Activated CD8-positive, alpha-beta memory T cell treated with anti-CD3 and anti-CD28 coated beads, Interleukin-2, amount 50 U/mL, for 4 hours (primary cell): ENCODE measurements at regions not wholly inside any gene's neighbourhood (a gene's known extent, or its start where the extent isn't known, plus 50 kb on each side); places are given as distances from the start of the nearest gene placed in this dataset.

Experiments used
- DNase-seq: peaks from one replicate; pipeline ENCODE4 v3.0.0-alpha.2; 2020

DNA sequence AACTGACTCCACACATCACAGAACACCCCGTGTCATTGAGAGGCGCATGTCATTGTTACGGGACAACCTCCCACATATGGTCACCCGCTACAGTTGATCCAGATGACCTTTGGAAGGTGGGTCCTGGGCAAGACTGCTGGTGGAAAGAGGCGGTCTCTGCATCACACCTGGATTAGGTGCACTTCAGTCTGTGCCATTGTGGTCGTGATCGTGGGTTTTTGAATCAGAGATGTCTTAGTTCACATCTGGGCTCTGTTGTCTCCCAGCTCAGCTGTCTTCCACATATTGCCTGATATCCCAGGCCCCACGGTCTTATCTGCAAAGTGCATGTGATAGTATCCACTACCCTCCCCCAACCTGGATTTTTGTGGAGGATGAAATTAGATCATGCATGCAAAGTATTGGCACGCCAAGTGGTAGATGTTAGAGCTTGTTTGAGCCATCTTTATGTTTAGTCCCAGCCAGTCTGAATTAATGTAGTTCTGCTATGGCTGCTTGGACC is 208.7 kb upstream of the FOXN3 start:
- no peak for DNase-seq

DNA sequence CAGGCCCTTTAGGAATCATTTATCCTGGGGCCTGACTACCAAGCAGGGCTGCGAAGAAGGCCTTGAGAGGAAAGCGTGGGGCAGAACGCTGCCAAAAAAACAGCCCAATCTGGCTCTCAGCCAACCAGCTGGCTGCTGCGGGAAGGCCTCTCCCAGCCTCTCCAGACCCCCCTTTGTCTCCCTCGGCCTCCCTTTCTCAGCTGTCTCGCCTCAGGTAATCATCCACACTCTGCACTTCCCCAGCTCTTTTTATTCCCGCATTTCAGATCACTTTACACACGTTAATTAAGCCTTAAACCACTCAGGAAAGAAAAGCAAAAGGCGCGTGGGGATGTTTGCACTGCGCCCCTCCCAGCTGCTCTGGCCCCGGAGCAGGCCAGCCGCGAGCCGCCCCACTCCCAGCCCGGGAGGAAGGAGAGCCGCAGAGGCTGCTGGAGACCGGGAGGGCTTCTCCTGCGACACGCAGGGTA is 208.2 kb upstream of the FOXN3 start:
- DNase-seq = no peak

DNA sequence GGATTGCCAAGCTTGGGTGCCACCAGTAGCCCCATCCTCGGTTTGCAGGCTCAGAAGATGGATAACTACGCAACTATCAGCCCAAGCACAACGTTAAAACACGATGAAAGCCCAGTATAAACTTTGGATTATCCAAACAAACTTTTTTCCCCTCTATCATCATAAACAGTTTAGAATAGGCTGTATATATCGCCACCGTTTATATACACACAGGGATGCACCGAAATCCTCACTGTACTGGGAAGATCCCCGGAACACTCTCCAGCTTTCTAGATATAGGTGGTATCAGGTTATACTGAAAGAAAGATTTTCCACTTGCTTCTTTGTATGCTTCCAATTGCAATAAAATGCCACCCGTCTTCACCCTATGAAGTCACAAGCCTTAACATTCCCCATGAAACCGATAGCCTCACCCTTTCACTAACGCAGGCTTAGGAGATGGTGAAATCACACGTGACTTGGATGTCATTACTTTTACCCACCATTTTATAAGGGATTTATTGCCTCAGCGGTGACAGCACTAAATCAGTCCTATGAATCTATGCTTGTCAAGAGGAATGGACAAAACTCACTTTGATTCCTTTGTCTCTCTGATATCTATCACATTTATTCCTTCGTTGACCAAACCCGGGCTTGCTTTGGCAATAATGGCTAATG is 207.6 kb upstream of the FOXN3 start:
- no peak for DNase-seq

DNA sequence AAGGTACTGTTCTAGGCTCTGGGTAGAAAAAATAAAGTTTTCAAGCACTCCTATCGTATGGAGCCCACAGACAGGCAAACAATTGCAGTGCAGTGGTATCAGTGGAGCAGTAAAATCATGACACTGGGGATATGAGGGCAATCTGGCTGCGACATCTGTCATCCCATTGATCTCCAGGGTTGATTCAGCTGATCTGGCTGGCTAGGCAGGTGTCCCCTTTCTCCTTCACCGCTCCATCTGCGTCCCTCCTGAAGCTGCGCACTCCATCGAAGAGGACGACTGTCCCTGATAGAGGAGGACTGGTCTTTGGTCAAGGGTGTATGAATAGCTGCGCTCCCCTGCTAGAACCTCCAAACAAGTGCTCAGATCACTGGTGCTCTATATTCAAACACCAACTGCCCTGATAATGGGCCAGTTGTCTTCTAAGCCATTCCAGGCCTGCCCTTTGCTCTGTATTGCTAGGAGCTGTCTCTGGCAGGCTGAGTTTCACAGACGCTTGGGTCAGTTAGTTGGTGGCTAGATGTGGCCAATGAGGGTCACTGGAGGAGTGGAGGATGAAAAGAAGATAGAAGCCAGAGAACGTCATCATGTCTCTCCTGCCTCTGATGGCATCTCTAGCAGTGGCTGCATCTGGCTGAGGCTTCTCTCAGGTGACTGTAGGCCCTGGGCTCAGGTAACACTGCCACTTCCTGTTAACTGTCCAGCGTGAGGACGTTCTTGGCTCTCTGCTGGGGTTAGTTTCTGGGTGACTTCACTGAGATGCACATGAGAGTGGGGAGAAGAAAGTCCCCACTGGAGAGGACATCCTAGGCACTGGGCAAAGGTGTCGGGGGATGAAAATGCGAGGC is 205.0 kb upstream of the FOXN3 start:
- DNase-seq = no peak

DNA sequence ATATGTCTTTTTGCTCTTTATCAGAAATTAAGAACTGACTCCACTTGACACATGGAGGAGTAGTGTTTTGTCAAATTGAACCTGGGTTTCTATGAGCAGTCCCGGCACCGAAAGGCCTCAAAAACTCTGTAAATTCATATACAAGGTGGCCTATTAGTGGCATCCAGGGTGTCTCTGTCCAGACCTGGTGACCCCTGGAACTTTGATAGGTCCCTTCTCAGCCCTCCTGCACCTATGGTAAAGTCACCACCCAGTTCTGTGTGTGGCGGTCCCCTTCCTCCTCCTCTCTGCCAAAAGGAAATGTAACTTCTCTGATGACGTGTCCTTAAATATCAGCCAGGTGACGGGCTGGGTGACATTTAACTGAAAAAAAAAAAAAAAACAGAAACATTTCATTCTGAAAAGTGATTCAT is 204.0 kb upstream of the FOXN3 start:
- DNase-seq = peak; percentile 46

DNA sequence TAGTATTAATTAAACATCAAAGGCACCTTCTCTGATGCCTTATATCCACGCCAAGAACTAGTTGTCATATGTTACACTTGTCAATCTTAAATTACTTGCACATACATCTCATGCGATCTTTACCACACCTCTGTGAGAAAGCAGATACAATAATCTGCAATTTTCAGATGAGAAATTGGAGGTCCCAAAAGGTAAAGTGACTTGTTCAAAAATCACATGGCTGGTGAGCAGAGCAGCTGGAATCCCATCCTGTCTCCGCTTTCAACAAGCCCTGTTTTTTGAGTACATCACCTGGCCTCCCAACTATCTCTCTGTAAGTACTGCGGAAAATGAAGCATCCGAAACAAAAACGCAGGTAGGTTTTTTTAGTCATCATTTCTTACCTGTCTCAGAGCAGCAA is 203.4 kb upstream of the FOXN3 start:
- DNase-seq = no peak

DNA sequence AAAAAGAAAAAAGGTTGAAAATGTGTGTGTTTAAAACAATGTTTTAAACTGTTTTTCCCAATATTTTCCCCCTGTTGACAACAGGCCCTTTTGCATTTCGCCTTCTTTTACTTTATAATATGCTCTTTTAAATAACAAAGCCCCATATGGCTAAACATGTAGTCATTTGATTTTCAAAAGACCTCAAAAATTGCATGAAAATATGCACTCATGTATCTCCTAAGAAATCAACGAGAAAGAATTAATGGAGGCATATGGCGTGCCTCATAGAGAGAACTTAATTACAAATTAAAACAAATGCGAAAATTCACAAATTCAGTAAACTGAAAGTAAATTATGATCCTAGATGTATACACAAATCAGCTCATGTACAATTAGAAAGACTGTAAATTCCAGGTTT is 202.6 kb upstream of the FOXN3 start:
- no peak for DNase-seq

DNA sequence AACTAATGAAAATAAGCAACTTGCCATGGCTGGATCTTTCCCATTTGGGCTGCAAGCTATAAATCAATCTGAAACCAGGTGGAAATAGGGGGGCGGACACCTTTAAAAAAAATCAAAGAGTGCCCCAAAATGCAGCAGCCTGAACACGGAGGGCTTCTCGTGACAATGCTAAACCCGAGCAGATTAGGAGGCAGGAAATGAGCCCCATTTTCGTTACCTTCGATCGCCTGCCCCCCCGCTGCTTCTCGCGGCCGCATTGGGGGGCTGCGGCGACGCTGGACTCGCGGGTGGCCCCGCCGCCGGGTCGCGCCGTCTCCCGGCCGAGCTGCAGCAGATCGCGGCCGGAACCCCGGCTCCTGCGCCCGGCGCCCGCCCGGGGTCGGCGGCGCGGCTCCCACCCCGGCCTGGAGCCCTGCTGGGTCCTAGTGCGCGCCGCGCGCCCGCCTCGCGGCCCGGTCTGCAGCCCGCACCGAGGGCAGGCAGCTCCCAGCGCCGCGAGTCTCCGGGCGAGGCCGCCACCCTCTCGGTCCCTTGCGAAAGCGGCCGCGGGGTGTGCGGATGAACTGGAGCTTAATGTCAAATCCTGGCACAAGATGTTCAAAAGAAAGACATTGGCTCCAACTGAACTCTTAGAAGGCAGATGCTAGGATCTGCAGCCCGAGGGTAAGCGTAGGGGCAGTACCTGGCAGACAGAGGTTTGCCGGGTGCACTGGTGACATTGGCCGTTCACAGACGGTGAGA is 201.9 kb upstream of the FOXN3 start:
- peak; percentile 64 for DNase-seq

DNA sequence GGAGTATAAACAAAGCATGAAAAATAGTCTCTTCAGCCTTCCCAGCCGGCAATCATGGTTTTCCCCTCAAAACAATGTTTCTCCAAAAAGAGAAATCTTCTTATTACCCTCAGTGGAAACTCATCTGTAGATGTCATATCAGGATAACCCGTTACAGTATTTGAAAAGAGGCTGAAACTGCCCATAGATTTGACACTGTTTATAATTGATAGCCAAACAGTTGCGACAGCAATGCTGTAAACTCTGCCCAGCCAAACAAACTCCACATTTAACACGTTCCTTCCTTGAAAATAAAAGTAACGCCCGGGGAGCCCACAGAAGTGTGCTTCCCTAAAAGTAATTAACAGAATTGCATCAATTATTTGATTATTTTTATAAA is 201.3 kb upstream of the FOXN3 start:
- DNase-seq = no peak

DNA sequence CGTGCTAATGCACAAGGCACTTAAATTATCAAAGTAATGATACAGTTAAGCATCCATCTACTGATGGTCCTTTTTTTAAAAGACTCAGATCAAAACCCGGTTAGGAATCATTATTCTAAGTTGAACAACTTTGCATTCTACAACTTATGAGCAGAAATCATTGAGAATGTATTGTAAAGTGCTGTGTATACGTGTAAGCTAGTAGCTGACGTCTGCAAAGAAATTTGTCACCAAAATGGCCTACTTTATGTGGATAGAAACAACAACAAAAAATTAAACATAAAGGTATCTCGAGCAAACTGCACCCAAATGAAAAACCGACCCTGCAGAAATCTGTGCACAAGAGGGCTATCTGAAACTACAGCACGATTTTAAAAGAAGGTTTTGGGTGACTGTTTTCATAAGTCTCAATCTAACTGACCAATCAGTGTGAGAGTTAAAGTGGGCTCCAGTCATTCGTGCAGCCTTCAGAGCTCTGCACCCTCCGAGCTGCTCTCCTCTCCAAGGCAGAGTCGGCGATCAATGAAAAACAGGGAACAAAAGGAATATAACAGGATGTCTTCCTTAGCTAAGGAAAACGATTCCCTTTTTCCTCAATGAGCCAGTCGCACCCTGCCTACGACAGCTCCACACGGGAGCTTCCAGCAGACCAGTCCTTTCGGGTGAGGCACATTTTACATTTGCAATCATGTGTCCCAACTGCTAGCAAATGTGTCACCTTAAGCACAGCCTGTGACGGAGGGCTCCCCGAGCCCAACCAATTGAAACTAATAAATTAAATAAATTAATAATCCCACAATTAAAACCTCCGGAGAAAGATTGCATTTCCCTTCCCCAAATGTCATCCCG is 200.7 kb upstream of the FOXN3 start:
- no peak for DNase-seq

DNA sequence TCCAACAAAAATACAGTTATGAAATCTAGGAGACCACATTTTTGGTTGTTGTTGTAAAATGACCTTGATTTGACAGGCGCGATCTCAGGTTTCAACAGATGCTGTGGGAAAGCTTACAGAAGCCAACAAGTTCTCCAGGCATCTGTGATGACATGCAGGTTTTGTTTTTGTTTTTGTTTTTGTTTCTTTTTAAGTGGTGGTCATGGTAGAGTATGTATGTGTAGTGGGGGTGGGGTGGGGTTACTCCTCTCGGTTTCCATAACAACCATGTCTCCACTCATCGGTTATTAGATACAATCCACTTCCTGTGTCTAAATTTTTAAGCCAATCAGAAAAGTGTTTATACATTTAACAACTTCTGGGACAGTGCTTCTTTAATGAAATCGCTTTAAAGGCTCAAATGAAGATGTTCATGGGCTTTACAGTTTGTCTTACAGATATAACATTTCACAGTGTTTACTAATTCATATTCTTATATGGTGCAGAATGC is 199.9 kb upstream of the FOXN3 start:
- no peak for DNase-seq

DNA sequence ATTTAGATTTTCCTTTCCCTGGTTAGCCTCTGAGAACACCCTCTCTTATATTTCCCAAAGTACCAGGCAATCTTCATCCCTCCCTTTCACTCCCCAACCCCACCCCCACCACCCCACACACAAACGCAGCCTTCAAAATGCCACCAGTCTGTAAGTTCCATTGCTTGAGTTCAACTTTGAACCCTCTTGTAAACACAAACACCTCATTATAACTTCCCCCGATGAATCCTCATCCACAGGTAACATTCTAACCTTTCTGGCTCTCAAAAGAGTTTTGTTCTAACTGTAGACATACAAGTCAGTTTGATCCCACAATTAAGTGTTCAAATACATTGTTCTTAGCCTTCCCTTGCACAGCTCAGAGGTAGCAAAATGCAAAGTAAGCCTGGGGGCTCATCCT is 199.4 kb upstream of the FOXN3 start:
- DNase-seq = no peak

DNA sequence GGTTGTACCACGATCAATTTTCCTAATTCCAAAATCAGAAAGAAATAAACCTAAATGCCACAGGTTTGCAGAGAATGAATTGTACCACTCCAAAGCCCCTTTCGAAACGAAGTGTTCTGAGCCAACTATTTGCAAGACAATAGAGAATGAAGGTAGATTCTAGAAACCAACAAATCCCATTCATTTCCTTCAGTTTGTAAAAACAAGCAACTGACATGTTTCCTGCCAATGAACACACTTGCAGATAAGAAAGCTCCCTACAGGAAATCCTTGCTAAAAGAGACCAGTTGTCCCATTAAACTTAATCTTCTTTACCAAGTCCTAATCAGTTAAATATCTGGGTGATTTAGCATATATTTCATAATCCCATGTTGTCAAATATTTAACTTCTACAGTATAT is 198.4 kb upstream of the FOXN3 start:
- no peak for DNase-seq

DNA sequence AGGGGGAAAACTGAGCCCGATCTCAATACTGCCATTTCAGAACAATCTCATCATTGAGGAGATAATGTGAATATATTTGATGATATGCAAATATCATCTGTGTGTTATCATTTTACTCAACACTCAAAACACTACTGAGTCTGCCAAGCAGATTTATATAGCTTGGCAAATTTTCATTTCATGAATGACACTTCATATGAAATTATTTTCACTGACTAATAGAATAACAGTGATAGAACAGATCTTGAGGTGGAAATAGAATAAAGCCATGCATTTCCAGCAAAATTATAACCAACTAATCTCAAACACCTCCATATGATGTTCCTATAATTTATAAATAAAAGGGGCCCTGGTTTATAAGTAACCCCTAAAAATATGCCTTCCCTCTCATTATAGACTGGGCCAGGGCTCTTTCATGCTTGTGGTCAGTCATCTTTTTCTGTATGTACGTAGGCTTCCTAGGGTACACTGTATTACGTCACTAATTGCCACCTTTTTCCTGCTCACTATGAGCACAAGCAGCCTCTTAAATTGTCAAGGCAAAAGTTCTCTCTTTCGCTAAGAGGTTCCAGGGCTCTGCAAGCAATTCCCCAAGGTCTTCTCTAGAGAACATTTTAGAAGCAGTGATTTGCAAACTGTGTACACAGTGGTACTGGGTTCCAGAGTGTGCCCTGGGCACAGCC is 197.1 kb upstream of the FOXN3 start:
- DNase-seq = no peak

DNA sequence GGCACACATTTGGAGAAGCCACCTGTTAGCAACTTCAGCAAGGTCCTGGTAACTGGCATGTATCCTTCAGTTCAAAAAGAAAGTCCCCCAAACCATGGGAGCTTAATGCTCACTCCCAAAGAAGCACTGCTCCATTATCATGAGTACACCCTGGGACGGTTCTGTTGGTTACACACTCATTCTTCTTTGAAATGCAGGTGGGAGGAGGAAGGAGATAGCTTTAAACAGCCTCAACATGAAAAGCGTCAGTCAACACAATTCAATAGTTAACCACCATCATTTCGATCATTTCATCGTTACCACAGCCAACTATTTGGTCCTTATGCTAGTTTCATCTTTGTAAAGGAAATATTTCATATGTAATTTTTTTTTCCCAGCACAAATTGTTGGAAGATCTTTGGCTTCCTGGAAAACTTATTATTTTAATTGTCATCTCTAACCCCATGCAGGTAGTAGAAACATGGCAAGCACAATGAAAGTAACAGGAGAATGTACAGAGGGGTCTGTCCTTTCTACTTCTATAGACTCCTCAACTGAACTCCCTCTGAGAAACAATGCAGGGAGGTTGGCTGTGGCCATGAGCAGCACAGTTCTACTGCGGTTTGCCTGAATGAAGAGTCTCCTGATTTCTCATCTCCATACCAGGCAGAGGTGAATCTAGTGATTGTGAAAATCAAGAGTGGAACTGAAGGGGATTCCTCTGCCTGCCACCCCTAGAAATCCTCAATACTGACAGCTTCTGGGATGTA is 196.4 kb upstream of the FOXN3 start:
- DNase-seq = no peak

DNA sequence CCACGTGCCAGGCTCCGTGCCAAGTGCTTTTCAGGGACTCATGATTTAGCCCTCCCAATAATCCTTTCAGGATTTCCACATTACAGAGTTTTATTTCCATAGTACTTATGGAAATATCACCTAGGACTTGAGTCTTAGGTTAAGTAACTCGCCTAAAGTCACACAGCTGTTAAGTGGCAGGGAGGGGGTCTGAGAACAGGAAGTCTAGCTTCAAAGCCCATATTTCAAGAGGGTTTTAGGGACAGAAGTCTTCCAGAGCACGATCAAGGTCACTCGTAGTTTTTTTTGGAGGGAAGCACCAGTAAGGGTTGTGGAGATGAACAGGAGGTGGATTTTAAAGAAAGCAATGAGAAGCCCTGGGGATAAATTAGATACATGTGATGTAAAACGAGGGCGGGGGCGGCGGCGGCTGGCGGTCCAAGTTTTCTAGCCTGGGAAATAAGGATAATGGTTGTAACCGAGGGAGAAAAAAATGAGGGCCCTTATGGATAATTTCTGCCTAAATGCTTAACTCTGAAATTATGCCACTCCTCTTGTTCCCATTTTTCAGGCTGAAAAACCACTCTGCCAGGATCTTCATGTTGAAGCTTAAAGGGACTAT is 192.6 kb upstream of the FOXN3 start:
- DNase-seq = no peak

DNA sequence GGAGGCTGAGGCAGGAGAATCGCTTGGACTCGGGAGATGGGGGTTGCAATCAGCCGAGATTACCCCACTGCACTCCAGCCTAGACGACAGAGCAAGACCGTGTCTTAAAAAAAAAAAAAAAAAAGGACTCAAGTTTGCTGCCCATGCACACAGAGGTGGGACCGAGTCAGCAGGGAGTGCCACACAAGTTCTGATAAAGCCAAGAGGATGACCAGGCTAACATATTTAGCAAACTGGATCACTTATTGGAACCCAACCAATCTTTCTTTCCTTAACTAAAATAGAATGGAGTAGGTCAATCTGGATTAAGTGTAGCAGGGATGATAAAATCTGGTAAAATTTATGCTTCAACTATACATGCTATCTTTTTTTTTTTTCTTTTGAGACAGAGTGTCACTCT is 190.4 kb upstream of the FOXN3 start:
- DNase-seq = no peak

DNA sequence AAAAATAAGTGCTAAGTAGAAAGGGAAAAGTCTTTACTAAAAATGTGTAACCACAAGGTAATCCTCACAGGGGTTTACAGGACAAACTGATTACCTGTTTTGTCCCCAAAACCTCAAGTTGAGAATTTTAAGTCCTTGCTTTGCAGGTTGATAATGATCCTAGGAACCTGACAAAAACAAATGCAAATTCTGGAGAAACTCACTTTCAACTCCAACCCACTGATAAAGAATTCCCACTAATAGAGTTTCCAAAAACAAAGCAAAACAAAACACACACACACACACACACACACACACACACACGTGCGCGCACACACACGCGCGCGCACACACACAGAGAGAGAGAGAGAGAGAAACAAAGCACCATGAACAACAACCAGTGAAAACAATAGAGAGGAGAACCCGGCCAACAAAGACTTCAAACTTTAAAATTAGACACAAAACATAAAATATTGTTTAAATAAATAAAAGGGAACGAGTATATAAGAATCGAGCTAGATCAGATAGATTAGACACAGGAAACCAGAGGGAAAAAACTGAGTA is 187.0 kb upstream of the FOXN3 start:
- no peak for DNase-seq

DNA sequence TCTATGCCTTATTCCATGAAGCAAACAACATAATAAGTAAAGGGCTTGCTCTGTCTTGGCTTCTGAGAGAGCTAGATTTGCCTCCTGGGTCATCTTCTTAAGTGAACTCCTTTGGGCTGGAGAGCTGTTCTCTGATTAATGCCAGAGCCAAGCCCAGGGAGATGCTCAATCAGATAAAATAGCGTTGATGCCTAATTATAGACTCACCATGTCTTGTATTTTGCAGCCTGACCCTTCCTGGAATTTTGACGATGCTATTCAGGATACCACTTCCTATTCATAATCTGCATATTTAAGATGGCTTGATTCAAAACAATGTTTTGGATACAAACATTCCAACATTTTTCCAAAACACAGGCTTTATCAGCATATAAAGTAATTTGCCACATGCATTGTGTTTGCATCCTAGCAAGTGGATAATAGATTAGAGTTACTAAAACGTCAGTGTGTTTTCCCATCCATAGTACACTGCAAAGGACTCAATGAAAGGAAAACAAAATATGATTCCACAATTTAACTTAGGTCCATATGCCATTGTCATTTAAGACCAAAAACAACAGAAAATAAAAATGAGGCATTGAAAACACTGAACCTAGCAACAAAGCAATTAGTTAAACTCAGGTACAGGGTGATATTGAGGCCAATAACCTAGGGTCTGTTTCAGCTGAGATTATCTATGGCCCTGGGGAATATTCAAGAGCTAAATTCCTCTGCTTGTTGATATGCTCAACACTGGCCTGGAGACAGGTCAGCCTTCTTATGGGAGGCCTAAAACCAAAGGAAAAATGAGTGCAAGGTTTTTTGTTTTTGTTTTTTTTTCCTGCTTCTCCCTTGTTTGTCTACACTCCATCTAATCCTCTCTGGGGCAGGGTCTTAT is 184.2 kb upstream of the FOXN3 start:
- DNase-seq = no peak
